H1 (cell line): ENCODE measurements at regions not wholly inside any gene's neighbourhood (a gene's known extent, or its start where the extent isn't known, plus 50 kb on each side); places are given as distances from the start of the nearest gene placed in this dataset.

Source experiments
- CREB1 ChIP-seq: IDR thresholded peaks from 2 replicates; pipeline ENCODE4 v1.6.1; 2012; ENCODE audit warnings: inconsistent platforms
- EGR1 ChIP-seq: IDR thresholded peaks from 2 replicates; pipeline ENCODE4 v1.6.1; 2011; ENCODE audit warnings: low read depth, low read length, borderline replicate concordance
- JUND ChIP-seq: IDR thresholded peaks from 2 replicates; pipeline ENCODE4 v1.6.1; 2011; ENCODE audit warnings: mild to moderate bottlenecking, improper control_type of control experiment, low read length
- SAP30 ChIP-seq: fragments of 300-600 bp; sonication (generic); IDR thresholded peaks from 2 replicates; pipeline ENCODE4 v1.7.1; 2012; ENCODE audit warnings: low read length, moderate library complexity, mild to moderate bottlenecking, inconsistent platforms; ENCODE audit not compliant: insufficient read depth, insufficient replicate concordance
- TAF7 ChIP-seq: optimal IDR thresholded peaks from 2 replicates; pipeline ENCODE3; 2011; ENCODE audit warnings: low read depth, mild to moderate bottlenecking, inconsistent platforms, low read length, moderate library complexity, borderline replicate concordance
- TBP ChIP-seq: IDR thresholded peaks from 2 replicates; pipeline ENCODE4 v1.6.1; 2011; ENCODE audit warnings: low read depth, low read length, improper control_type of control experiment
- YY1 ChIP-seq: IDR thresholded peaks from 2 replicates; pipeline ENCODE4 v1.6.1; 2011; ENCODE audit warnings: low read depth, mild to moderate bottlenecking, low read length
- TF ChIP-seq, protein P1 (sequence below): IDR thresholded peaks from 2 replicates; pipeline ENCODE4 v1.6.1; 2011; ENCODE audit warnings: low read length, improper control_type of control experiment

- TF ChIP-seq TAF7 (no peak), SAP30 (no peak), CREB1 (no peak), EGR1 (no peak), JUND (no peak), TBP (no peak), YY1 (no peak)
- TF ChIP-seq, protein P1, sequence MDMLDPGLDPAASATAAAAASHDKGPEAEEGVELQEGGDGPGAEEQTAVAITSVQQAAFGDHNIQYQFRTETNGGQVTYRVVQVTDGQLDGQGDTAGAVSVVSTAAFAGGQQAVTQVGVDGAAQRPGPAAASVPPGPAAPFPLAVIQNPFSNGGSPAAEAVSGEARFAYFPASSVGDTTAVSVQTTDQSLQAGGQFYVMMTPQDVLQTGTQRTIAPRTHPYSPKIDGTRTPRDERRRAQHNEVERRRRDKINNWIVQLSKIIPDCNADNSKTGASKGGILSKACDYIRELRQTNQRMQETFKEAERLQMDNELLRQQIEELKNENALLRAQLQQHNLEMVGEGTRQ: no peak
Measured at GRCh38 chr2:22136446-22136845, 1012.7 kb downstream of the TDRD15 start (continued).
